ENCODE measurements at regions not wholly inside any gene's neighbourhood (a gene's known extent, or its start where the extent isn't known, plus 50 kb on each side); places are given as distances from the start of the nearest gene placed in this dataset.

DNA sequence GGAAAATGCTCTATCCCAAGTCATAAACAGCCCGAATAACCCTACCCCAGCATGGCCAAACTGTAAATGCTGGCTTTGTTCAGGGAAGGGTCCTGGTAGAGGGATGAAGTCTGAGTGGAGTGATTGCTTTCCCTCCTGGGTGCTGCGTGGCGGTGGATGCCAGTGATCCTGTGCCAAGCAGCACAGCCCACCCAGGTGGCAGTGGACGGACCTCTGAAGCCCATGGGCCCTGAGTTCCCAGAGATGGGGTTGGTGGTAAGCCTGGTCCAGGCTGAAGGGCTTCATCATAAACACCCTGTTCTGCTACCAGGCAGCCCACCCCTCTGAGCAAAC lies 69.3 kb upstream of the ITGA11 start:
- Histone ChIP-seq H2BK20ac (ENCODE audit: low read depth, low read length) (0 out of 2 replicates have a peak overlapping the region, but pooled peaks have one; percentile 13), H3K18ac (ENCODE audit: low read depth, low read length) (no peak overlapping the region), H4K8ac (ENCODE audit: low read depth in 2 of 2, low read length in 2 of 2) (no peak overlapping the region), H4K91ac (ENCODE audit: insufficient read depth, low read depth, low read length) (no peak overlapping the region), H2AK5ac (ENCODE audit: low read depth, low read length) (peak overlapping the region; percentile 8; the same call in 1 of the 2 replicates), H4K20me1 (ENCODE audit: insufficient read depth, low read length) (no peaks in the 10 kb centered on the region), H3K79me1 (ENCODE audit: low read depth in 1 of 2, low read length in 2 of 2) (no peaks in the 10 kb centered on the region), H3K4me3 (ENCODE audit: insufficient read depth, low read depth, low read length) (no peak overlapping the region), H2BK5ac (ENCODE audit: low read depth, low read length, poor library complexity, severe bottlenecking) (no peak overlapping the region), H3K9me1 (ENCODE audit: insufficient read depth, low read length) (peaks cover 12% of the 10 kb centered on the region), H3K23ac (ENCODE audit: low read depth, low read length) (no peak overlapping the region), H2AFZ (replicated peaks; ENCODE audit: low read length, poor library complexity) (no peak overlapping the region), H3K27ac (ENCODE audit: insufficient read depth, low read length) (no peak overlapping the region), H3K4me2 (ENCODE audit: low read depth, low read length) (no peak overlapping the region), H2BK15ac (ENCODE audit: low read depth, low read length) (no peak overlapping the region), H4K5ac (ENCODE audit: low read depth, low read length) (no peak overlapping the region), H3K9me3 (ENCODE audit: control insufficient read depth, insufficient read depth, low read length) (no peaks in the 10 kb centered on the region), H3K27me3 (ENCODE audit: control insufficient read depth, insufficient read depth, low read length) (peaks cover 6% of the 10 kb centered on the region; the same call in 1 of the 2 replicates), H3K4me1 (ENCODE audit: control insufficient read depth, insufficient read depth, low read length) (peaks cover 11% of the 10 kb centered on the region), H2BK120ac (ENCODE audit: low read depth, low read length) (no peak overlapping the region), H3K9ac (ENCODE audit: low read depth, low read length) (no peak overlapping the region), H3K56ac (ENCODE audit: extremely low read depth, insufficient read depth, low read length) (no peak overlapping the region), H2AK9ac (replicated peaks; ENCODE audit: low read depth, low read length, poor library complexity) (no peak overlapping the region), H3K4ac (ENCODE audit: low read depth, low read length) (no peak overlapping the region), H3K14ac (replicated peaks; ENCODE audit: low read depth, low read length) (no peak overlapping the region), H3K36me3 (ENCODE audit: control insufficient read depth, insufficient read depth, low read length) (no peaks in the 10 kb centered on the region)
- dilution Hi-C loops (cut with HindIII; ENCODE audit: low sequenced_read_pairs, unreplicated experiment) (no loop called here), intact Hi-C loops (cut with micrococcal nuclease) (no loop called here), in situ Hi-C loops (cut with MboI; ENCODE audit: low sequenced_read_pairs) (no loop called here)
- no TSS peak for BruUV-seq (replicated peaks)
- DNase-seq (no peak), ATAC-seq (ENCODE audit: low read depth) (no peak)
- POLR2A ChIA-PET (ENCODE audit: unreplicated experiment): no interaction called here
- WGBS, 2 experiments (ENCODE audit: extremely low coverage in 2 of 2, insufficient read length in 1 of 2): no CpG with 5 or more reads among the region's 4 CpGs
- CTCF ChIA-PET: no interaction called here
- TF ChIP-seq SMC3 (IDR thresholded peaks at IDR 0.05; ENCODE audit: low read depth, low read length): no peak
- TF ChIP-seq USF2 (IDR thresholded peaks at IDR 0.05; ENCODE audit: low read depth, low read length): no peak
- no peak for TF ChIP-seq MAZ (IDR thresholded peaks at IDR 0.05; ENCODE audit: borderline replicate concordance, low read depth, low read length)
- TF ChIP-seq FOS (IDR thresholded peaks at IDR 0.05; ENCODE audit: low read depth, low read length): no peak
- no peak for TF ChIP-seq NFE2L2 (IDR thresholded peaks at IDR 0.05; ENCODE audit: low read depth, low read length)
- no peak for TF ChIP-seq MXI1 (IDR thresholded peaks at IDR 0.05; ENCODE audit: borderline replicate concordance, low read depth, low read length)
- no peak for TF ChIP-seq CHD1 (IDR thresholded peaks at IDR 0.05; ENCODE audit: low read depth, low read length)
- no peak for TF ChIP-seq RFX5 (IDR thresholded peaks at IDR 0.05; ENCODE audit: low read depth, low read length)
- TF ChIP-seq CTCF (conservative IDR thresholded peaks at IDR 0.05; ENCODE audit: low read depth, low read length): no peak
- TF ChIP-seq POLR2A (IDR thresholded peaks at IDR 0.05; ENCODE audit: low read depth, low read length): no peak
- no peak for TF ChIP-seq MAFK (IDR thresholded peaks at IDR 0.05; ENCODE audit: low read depth, low read length)
- no peak for TF ChIP-seq RCOR1 (IDR thresholded peaks at IDR 0.05; ENCODE audit: insufficient replicate concordance, low read length)
- no peak for TF ChIP-seq RAD21 (IDR thresholded peaks at IDR 0.05; ENCODE audit: low read length)
- no peak for TF ChIP-seq ELK1 (IDR thresholded peaks at IDR 0.05; ENCODE audit: borderline replicate concordance, low read depth, low read length)
- TF ChIP-seq BHLHE40 (IDR thresholded peaks at IDR 0.05; ENCODE audit: low read depth, low read length): no peak
- TF ChIP-seq CEBPB (IDR thresholded peaks at IDR 0.05; ENCODE audit: low read depth, low read length): no peak

Measured in IMR-90 (cell line).